ENCODE measurements at regions not wholly inside any gene's neighbourhood (a gene's known extent, or its start where the extent isn't known, plus 50 kb on each side); places are given as distances from the start of the nearest gene placed in this dataset.

DNA sequence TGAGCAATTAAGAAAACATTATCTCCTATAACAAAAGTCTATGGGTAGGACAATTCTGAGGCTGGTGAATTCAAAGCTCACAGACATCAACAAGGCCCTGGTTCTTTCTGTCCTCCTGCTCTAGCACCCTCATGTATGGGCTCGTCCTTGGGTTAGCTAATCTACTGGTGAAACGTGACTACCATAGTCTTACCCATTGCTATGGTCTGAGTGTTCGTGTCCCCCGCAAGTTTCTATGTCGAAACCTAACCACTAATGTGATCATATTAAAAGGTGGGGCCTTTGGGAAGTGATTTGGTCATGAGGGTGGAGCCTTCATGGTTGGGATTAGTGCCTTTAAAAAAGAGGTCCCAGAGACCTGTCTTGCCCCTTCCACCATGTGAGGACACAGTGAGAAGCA, 564.7 kb downstream of the TNS1 start:
- Histone ChIP-seq H3K4me3 (no peak overlapping the region), H3K27ac (peak overlapping the region; percentile 61 to 69)
- TF ChIP-seq, protein P1, sequence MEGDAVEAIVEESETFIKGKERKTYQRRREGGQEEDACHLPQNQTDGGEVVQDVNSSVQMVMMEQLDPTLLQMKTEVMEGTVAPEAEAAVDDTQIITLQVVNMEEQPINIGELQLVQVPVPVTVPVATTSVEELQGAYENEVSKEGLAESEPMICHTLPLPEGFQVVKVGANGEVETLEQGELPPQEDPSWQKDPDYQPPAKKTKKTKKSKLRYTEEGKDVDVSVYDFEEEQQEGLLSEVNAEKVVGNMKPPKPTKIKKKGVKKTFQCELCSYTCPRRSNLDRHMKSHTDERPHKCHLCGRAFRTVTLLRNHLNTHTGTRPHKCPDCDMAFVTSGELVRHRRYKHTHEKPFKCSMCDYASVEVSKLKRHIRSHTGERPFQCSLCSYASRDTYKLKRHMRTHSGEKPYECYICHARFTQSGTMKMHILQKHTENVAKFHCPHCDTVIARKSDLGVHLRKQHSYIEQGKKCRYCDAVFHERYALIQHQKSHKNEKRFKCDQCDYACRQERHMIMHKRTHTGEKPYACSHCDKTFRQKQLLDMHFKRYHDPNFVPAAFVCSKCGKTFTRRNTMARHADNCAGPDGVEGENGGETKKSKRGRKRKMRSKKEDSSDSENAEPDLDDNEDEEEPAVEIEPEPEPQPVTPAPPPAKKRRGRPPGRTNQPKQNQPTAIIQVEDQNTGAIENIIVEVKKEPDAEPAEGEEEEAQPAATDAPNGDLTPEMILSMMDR (IDR thresholded peaks at IDR 0.05): no peak
- no peak for DNase-seq (ENCODE audit: low spot score)

DNA sequence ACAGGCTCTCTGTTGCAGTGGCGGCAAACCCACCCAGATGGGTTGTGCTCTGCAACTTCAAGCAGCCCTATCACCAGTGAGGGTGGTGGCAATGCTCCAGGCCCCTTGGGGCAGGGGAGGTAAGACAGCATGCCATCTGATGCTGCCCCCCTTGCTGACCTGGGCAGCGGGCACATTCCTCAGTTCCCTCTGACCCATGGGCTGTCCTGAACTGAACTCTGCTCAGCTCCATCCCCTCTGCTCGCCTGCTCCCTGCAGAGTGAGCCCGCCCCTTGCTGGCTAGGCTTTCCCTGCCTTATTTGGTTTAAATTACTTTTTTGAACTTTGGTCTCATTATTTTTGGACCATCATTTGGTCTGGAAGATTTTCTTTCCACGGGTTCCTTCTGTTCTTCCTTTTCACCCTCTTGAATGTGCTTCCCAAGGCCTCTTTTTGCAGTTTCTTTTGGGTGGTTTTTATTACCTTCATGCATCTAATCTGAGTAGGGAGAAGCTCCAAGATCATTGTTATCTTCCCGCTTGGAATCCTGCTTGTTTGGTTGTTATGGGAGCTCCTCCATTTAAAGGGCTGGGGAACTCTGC, 565.4 kb downstream of the TNS1 start:
- H3K27ac ChIP-seq: peak overlapping the region; percentile 61 to 76
- H3K4me3 ChIP-seq: no peak overlapping the region
- TF ChIP-seq, protein P1 (IDR thresholded peaks at IDR 0.05): no peak
- DNase-seq (ENCODE audit: low spot score): no peak

DNA sequence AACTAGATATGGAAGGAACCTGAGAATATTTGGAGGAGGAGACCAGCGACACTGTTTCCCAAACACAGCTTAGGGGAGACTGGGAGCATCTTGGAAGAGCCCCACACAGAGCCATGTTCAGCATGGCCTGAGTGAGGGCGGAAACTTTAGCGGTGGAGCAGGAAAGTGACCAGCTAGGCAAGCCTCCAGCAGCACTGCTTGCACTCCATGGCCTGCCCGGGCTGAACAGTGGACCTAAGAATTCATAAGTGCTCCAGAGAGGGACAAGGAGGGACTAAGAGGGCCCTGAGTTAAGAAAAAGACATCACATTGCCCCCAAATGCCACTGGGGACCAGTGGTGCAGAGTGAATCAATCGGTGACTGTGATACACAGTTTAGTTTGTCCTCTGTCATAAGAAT, 566.4 kb downstream of the TNS1 start:
- TF ChIP-seq, protein P1 (IDR thresholded peaks at IDR 0.05): no peak
- no peak for DNase-seq (ENCODE audit: low spot score)

DNA sequence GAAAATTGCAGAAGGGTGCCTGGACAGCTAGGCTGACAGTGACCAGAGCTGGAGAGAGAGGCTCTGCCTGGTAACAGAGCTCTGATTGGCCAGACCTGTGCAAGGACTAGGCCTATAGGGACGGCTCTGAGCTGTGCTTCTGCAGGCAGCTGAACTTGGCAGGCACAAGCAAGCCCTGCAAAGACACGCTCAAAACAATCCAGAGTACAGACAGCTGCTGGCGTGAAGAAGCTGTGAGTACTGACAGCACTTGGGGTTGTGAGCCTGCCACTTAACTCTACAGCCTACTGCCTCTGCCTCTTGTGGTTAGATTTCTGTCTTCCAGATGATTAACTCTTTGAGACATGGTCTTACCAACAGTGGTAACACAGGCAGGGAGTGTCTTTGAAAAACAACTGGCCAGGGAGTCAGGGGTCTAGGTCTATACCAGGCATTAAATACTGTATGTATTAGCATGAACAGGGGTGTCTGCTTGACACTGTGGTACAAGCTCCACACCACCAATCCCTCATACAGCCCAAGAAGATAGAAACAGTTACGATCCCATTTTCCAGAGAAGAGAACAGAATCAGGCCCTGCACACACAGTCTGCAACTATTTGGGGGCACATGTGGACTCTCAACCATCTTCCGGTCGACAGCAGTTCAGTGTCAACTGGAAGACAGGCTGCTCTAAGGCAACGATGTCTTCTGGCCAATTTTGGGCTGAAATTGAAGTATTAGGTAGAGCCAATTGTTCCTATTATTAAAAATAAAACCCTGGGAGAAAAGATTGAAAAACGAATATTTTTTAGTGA, 568.4 kb downstream of the TNS1 start:
- peak; percentile 89 for DNase-seq (ENCODE audit: low spot score)
- peak overlapping the region; percentile 45 to 66 for H3K27ac ChIP-seq
- TF ChIP-seq, protein P1 (IDR thresholded peaks at IDR 0.05): no peak
- H3K4me3 ChIP-seq: peak overlapping the region; percentile 42

More for the DNA sequence above, 566.4 kb downstream of the TNS1 start:
- Histone ChIP-seq H3K27ac (peak overlapping the region; percentile 35 to 71), H3K4me3 (no peak overlapping the region)

DNA sequence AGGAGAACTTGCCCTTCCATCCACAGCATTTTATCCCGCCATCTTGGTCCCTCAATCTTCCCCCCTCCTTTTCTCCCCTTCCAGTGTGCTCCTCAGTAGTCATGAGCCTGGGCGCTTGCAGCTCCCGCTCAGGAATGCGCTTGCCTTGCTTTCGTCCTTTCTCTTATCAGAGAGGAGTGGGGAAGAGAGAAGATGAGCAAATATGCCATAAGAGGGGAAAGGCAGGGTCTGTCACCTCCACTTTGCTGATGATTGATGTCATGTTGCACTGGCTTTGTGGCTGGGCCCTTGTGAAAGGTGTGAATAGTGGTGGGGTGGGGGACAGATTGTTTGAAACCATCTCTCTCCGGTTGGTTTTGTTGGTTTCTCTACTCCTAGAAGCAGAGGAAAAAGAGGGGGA, 569.3 kb downstream of the TNS1 start:
- H3K27ac ChIP-seq: peak overlapping the region; percentile 18 to 45

DNA sequence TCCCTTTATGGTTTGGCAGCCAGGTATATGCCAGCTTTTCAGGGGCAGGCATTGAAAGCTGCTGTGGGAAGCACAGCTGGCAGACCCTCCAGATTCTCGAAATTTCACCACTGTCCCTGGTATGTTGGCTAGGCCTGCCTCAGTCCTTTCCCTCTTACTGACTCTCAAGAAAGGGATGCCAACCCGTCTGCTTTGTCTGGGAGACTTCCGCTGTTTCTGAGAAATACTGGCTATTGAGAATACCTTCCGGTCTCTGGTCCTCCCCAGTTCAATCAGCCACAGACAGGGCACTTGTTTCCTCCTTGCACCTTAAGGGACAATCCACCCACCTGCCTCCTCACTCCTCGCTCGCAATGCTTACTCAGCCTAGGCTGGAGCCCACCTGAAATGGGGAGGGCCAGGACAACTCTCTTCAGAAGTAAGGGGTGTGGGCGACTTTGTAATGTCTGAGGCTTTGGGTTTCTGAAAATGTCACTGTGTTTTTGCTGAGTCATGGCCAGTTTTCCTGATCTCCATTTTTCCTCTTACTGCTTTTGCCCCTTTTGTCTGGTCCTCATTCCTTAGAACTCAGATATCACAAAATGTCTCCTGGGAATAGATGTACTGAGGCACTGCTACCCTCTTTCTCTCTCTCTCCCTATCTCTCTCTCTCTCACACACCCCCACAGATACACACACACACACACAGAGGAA, 571.1 kb downstream of the TNS1 start:
- no peak for DNase-seq (ENCODE audit: low spot score)
- Histone ChIP-seq H3K27ac (no peak overlapping the region), H3K4me3 (no peak overlapping the region)
- TF ChIP-seq, protein P1 (IDR thresholded peaks at IDR 0.05): no peak

More for the DNA sequence above, 569.3 kb downstream of the TNS1 start:
- TF ChIP-seq, protein P1 (IDR thresholded peaks at IDR 0.05): no peak
- peak overlapping the region; percentile 42 for H3K4me3 ChIP-seq
- DNase-seq (ENCODE audit: low spot score): no peak

Data from coronary artery (tissue), 2 donors.